ENCODE measurements at regions not wholly inside any gene's neighbourhood (a gene's known extent, or its start where the extent isn't known, plus 50 kb on each side); places are given as distances from the start of the nearest gene placed in this dataset.

GRCh38 chr3:59321881-59322540, 272.2 kb upstream of the CFAP20DC start:
- DNase-seq, result no peak

- DNase-seq, result peak; percentile 68
Observed at GRCh38 chr3:59320080-59320479, 270.3 kb upstream of the CFAP20DC start.

DNA sequence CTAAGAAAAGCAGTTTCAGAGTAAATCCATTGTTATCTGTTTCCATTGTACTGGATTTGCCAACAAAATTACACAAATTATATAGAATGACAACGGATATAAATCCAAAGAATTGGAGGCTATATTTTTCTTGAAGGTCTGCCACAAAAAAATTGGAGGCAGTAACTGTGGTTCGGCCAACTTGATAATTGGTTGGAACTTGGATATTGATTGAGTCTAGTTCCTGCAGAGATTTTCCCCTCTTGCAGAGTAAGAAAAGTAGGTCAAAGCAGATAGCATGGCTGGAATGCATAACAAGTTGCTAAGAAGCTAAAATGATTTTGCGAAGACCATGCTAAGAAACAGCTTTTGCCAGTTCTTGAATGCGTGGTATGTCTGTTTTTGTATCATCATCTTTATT, 269.6 kb upstream of the CFAP20DC start:
- no peak for DNase-seq

DNA sequence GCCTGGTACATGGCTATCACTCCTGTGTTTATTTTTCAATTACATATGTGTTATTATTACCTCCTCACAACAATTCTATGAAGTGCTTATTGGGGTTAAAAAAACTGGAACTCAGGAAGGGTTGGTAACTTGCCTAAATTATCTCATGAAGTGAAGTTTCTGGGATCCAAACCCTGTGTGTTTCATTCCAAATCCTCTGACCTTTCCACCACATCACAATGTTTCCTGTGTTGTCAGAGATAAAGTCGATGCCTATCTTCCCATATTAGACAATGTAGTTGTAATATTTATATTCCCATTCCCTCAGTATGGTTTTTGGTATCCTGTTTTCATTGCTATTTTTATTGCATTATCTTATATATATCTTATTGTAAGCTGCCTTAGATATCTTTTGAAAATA, 269.1 kb upstream of the CFAP20DC start:
- DNase-seq, result no peak

DNA sequence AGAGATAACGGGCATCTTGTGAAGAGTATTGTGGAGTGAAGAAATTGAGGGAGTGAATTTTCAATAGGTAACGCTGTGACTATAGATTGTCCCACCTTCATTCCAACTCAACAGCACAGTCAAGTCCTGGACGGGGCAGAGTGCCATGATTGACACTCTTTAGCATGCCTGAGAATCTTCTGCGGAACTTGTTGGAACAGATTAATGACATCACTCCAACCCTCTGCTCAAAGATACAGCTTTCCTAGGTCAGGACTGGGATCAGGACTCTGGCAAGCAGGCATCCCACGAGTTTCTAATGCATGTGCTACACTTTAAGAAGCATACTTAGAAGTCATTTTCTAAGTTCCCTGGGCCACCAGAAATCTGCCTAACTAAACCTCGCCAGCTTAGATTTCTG, 267.6 kb upstream of the CFAP20DC start:
- no peak for DNase-seq

GRCh38 chr3:59316688-59317275, 267.0 kb upstream of the CFAP20DC start:
- no peak for DNase-seq

- DNase-seq, result peak; percentile 9
Observed at GRCh38 chr3:59313365-59313764, 263.5 kb upstream of the CFAP20DC start.

DNA sequence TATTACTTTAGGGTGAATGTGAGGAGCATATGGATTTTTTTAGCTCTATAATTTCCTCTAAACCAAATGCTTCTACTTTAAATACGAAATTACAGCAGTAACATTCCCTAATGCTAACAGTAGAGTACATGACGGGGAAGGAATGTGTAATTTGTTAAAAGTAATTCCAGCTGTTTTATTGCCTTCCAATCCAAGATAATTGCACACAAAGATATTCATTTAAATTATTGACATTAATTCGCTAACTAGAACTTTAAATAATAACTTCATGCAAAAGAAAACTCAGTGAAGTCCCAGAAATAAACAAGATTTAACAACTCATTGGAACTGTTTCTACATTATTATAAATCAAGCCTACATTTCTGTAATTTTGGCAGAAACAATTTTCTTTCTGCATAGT, 261.4 kb upstream of the CFAP20DC start:
- no peak for DNase-seq

GRCh38 chr3:59310736-59311135, 260.9 kb upstream of the CFAP20DC start:
- no peak for DNase-seq

DNA sequence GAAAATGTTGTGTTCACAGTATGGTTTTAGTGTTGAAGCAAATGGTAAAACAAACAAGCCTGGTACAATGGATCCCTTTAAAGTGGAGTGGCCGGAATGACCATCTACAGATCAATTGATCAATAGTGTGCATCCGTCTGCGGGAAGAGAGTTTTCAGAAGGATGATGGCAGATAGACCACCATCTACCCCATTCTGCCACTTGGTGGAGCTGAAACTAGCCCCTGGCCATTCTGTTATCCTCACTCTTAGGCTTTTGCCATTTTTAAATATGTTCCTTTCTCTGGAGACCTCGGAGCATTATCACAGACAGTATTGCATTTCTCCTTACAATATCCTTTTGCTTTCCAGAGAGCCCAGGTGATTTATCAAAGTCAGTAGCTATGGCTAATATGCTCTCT, 258.9 kb upstream of the CFAP20DC start:
- DNase-seq, result no peak

GRCh38 chr3:59308001-59308400, 258.2 kb upstream of the CFAP20DC start:
- DNase-seq, result no peak

DNA sequence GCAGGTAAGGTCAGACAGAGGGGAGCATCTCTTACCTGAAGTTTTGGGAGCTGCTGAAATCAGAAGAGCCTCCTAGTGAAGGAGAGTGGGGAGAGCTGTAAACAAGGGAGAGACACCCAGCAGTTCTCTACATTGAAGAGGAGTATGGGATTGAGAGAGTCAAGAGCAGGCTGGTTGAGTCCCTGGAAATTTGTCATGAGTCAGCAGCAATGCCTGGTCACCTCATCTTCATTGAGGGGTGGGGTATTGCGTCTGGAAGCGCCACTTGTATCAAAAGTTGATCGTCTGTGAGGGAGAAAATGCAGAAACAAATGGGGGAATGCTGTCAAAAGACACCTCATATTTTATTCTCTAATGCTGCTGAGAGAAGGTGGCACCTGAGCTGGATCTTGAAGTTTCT, 256.6 kb upstream of the CFAP20DC start:
- no peak for DNase-seq

GRCh38 chr3:59304296-59304695, 254.5 kb upstream of the CFAP20DC start:
- no peak for DNase-seq

- no peak for DNase-seq
Observed at GRCh38 chr3:59303452-59303851, 253.6 kb upstream of the CFAP20DC start.

- no peak for DNase-seq
Observed at GRCh38 chr3:59302442-59302841, 252.6 kb upstream of the CFAP20DC start.

GRCh38 chr3:59300733-59301132, 250.9 kb upstream of the CFAP20DC start:
- DNase-seq, result no peak

DNA sequence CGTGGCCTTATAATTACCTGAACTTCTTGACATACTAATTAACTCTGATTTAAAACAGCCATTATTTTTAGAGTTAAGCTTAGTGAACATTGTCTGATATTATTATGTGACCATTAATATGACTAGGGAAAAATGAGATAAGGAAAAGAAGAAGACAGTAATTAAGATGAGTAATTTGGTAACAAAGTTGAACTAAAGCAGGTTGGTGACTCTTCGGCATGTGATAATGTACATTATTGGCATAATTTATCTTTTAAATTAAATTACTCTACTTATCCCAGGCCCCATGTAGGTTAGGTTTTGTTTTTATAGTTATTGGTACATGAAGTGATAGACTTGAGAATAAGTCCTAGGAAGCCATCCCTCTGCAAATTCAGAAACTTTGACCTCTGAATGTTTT, 249.7 kb upstream of the CFAP20DC start:
- DNase-seq, result no peak

GRCh38 chr3:59290358-59290757, 240.5 kb upstream of the CFAP20DC start:
- DNase-seq, result no peak

DNA sequence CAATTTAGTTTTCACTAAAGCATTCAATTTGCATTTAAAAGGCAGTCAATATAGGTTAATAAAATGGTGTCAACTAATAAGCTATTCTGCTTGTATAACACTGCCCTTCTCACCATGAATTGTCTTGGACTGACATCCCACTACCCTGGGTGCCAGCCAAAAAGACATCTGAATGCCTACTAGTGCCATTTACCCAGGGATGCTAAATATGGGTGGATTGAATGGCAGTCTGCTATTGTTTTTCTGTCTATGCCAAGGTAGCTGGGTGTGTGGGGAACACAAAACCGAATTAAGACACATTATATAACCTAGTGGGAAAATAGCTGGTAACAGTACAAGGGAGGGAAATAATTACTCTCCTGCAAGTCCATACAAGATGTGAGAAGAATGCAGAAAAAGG, 240.0 kb upstream of the CFAP20DC start:
- DNase-seq, result no peak

DNA sequence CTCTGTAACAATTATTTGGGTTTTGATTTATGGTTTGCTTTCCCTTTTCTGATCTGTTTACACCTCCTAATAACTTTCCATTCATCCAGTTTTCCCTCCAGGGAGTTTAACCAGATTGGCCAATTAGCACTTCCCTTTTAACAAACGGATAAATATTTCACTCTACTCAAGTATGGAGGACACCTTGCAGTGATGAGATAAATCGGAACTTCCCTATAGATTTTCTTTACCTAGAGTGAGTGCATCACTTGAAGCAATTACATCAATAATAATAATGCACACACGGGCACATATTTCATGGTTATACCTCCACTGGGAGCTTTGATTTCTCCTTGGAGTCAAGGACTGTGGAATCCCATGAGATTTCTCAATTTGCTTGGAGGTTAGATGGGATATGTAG, 239.1 kb upstream of the CFAP20DC start:
- no peak for DNase-seq

DNA sequence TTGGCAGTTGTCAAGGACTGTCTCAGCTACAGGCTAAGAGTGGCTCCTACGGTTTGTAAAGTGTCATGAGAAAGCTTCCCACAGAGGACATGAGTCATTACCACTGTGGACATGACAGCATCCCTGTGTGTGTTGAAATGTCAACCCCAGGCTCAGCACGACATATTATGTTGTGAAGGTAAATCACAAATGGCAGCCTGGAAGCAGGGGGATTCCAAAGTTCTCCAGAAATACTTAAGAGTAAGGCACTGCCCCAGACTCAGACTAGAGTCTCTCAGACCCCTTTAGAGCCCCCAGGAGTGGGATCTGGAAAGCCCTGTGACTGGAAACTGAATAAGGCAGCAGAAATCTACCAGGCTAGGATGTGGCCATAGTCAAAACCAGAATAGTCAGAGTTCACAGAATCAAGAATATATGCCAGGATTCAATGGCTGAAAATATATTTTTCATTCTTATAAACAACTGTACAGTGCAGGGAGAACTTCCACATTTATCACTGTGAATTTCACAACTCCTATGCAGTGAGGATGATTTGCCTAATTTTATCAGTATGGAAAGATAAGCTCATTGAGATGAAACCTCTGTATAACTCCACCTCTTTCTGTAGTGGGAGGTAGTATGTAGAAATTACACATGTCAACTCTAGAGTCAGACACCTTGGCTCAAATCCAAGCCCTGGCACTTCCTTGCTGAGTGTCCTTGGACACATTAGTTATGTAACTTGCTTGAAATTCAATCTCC, 237.1 kb upstream of the CFAP20DC start:
- peak; percentile 30 for DNase-seq

GRCh38 chr3:59285560-59285959, 235.7 kb upstream of the CFAP20DC start:
- no peak for DNase-seq

GRCh38 chr3:59284926-59285325, 235.1 kb upstream of the CFAP20DC start:
- no peak for DNase-seq

DNA sequence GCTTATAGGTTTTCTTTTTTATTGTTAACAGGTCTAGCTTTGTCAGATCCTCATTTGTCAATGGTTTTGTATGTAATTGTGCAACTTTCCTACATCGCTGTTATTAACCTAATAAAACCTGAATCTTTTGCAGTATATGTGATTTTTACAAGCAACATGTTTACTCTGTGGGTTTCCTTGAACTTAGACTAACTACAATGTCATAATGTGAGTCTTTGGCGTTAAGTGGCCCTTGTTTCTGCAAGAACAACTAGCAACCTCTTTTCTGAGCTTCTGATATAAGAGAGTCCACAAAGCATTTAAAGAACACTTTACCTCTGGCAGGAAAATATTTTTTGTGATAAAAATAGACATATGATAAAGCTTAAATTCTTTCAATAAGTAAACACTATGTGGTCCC, 230.3 kb upstream of the CFAP20DC start:
- no peak for DNase-seq

GRCh38 chr3:59277816-59278215, 228.0 kb upstream of the CFAP20DC start:
- no peak for DNase-seq

All from NCI-H2029 (cell line).